ENCODE measurements at regions not wholly inside any gene's neighbourhood (a gene's known extent, or its start where the extent isn't known, plus 50 kb on each side); places are given as distances from the start of the nearest gene placed in this dataset.

DNA sequence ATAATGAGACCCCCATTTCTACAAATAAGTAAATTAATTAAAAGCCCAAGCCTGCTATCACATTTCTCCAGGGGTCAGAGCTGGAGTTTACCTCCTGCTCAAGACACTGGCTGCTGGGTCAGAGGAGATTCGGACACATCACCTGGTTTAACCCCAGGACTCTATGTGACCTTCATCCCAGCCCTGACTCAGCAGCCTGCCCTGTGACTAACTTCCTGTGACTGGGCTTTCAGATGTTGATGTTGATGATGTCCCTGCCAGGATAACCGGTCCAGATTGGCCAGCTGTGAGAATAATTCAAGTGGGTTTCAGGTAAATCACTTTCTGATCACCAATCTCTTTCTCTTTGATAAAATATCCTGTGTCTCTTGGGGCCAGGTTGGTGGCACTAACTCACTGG lies 102.4 kb upstream of the MAML3 start:
- DNase-seq (ENCODE audit: low read depth, low spot score) (no peak), ATAC-seq (no peak)
- intact Hi-C loops (cut with micrococcal nuclease; ENCODE audit: unreplicated experiment): loop anchor here (10.0 kb wide), 1 partner anchor 162 kb away; no protein-coding TSS in a partner anchor
- H3K27ac ChIP-seq (ENCODE audit: low read length): no peak overlapping the region; the same call in 1 of the 2 replicates
- in situ Hi-C loops (cut with HindIII; ENCODE audit: low pct_unique_long_range_greater_than_20kb, low sequenced_read_pairs): no loop called here
- TF ChIP-seq, protein P1, sequence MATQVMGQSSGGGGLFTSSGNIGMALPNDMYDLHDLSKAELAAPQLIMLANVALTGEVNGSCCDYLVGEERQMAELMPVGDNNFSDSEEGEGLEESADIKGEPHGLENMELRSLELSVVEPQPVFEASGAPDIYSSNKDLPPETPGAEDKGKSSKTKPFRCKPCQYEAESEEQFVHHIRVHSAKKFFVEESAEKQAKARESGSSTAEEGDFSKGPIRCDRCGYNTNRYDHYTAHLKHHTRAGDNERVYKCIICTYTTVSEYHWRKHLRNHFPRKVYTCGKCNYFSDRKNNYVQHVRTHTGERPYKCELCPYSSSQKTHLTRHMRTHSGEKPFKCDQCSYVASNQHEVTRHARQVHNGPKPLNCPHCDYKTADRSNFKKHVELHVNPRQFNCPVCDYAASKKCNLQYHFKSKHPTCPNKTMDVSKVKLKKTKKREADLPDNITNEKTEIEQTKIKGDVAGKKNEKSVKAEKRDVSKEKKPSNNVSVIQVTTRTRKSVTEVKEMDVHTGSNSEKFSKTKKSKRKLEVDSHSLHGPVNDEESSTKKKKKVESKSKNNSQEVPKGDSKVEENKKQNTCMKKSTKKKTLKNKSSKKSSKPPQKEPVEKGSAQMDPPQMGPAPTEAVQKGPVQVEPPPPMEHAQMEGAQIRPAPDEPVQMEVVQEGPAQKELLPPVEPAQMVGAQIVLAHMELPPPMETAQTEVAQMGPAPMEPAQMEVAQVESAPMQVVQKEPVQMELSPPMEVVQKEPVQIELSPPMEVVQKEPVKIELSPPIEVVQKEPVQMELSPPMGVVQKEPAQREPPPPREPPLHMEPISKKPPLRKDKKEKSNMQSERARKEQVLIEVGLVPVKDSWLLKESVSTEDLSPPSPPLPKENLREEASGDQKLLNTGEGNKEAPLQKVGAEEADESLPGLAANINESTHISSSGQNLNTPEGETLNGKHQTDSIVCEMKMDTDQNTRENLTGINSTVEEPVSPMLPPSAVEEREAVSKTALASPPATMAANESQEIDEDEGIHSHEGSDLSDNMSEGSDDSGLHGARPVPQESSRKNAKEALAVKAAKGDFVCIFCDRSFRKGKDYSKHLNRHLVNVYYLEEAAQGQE (IDR thresholded peaks at IDR 0.05; ENCODE audit: insufficient read depth in 1 of 2, low read depth in 2 of 2, low read length in 1 of 2): no peak
- TF ChIP-seq POLR2AphosphoS5 (IDR thresholded peaks at IDR 0.05; ENCODE audit: low read depth, low read length) (no peak), TCF7L2 (IDR thresholded peaks at IDR 0.05; ENCODE audit: low read depth, low read length) (no peak), SIN3A (IDR thresholded peaks at IDR 0.05; ENCODE audit: borderline replicate concordance, insufficient read depth, low read depth, low read length) (no peak)
- TF ChIP-seq, protein P2, sequence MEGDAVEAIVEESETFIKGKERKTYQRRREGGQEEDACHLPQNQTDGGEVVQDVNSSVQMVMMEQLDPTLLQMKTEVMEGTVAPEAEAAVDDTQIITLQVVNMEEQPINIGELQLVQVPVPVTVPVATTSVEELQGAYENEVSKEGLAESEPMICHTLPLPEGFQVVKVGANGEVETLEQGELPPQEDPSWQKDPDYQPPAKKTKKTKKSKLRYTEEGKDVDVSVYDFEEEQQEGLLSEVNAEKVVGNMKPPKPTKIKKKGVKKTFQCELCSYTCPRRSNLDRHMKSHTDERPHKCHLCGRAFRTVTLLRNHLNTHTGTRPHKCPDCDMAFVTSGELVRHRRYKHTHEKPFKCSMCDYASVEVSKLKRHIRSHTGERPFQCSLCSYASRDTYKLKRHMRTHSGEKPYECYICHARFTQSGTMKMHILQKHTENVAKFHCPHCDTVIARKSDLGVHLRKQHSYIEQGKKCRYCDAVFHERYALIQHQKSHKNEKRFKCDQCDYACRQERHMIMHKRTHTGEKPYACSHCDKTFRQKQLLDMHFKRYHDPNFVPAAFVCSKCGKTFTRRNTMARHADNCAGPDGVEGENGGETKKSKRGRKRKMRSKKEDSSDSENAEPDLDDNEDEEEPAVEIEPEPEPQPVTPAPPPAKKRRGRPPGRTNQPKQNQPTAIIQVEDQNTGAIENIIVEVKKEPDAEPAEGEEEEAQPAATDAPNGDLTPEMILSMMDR (IDR thresholded peaks at IDR 0.05): no peak
- POLR2A ChIA-PET: no interaction called here
- H3K27me3 ChIP-seq (ENCODE audit: control insufficient read depth, insufficient read depth, low read length): no peaks in the 10 kb centered on the region
- peaks cover 14% of the 10 kb centered on the region for H3K4me1 ChIP-seq (ENCODE audit: control insufficient read depth, insufficient read depth, low read length)
- H3K36me3 ChIP-seq (ENCODE audit: control insufficient read depth, insufficient read depth, low read length): no peaks in the 10 kb centered on the region
- CTCF ChIA-PET: no interaction called here
- H3K9me3 ChIP-seq (ENCODE audit: control insufficient read depth, insufficient read depth, low read depth, low read length): no peaks in the 10 kb centered on the region
- no TSS peak for BruUV-seq (replicated peaks)
- no peak overlapping the region for H3K4me3 ChIP-seq (ENCODE audit: low read depth in 2 of 2, low read length in 2 of 2)

DNA sequence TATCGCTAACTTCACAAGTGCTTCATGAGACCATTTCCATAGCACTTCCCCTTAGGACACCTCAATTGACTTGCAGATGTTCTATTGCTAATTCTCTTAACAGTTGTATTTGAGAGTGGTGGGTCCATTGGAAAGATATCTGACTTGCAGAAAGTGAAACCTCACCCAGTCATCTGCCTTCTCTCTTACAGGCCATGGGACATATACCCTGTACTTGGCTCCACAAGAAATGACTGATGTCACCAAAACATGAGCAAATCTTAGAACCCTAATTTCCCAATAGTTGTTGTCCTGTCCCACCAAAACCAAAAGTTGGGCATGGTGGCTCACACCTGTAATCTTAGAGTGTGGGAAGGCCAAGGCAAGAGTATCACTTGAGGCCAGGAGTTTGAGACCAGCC lies 101.9 kb upstream of the MAML3 start:
- H3K4me1 ChIP-seq (ENCODE audit: control insufficient read depth, insufficient read depth, low read length): peaks cover 14% of the 10 kb centered on the region
- in situ Hi-C loops (cut with HindIII; ENCODE audit: low pct_unique_long_range_greater_than_20kb, low sequenced_read_pairs) (no loop called here), intact Hi-C loops (cut with micrococcal nuclease; ENCODE audit: unreplicated experiment) (loop anchor here (10.0 kb wide), 1 partner anchor 161 kb away; no protein-coding TSS in a partner anchor)
- ATAC-seq: no peak
- no peak overlapping the region for H3K27ac ChIP-seq (ENCODE audit: low read length)
- H3K27me3 ChIP-seq (ENCODE audit: control insufficient read depth, insufficient read depth, low read length): no peaks in the 10 kb centered on the region
- H3K36me3 ChIP-seq (ENCODE audit: control insufficient read depth, insufficient read depth, low read length): no peaks in the 10 kb centered on the region
- no peak overlapping the region for H3K4me3 ChIP-seq (ENCODE audit: low read depth in 2 of 2, low read length in 2 of 2)
- H3K9me3 ChIP-seq (ENCODE audit: control insufficient read depth, insufficient read depth, low read depth, low read length): no peaks in the 10 kb centered on the region
- TF ChIP-seq, protein P2 (IDR thresholded peaks at IDR 0.05): no peak
- TF ChIP-seq TCF7L2 (IDR thresholded peaks at IDR 0.05; ENCODE audit: low read depth, low read length): no peak
- no peak for TF ChIP-seq SIN3A (IDR thresholded peaks at IDR 0.05; ENCODE audit: borderline replicate concordance, insufficient read depth, low read depth, low read length)
- TF ChIP-seq POLR2AphosphoS5 (IDR thresholded peaks at IDR 0.05; ENCODE audit: low read depth, low read length): no peak
- TF ChIP-seq, protein P1 (IDR thresholded peaks at IDR 0.05; ENCODE audit: insufficient read depth in 1 of 2, low read depth in 2 of 2, low read length in 1 of 2): no peak
- ChIA-PET CTCF (no interaction called here), POLR2A (no interaction called here)
- no peak for DNase-seq (ENCODE audit: low read depth, low spot score)
- BruUV-seq (replicated peaks): no TSS peak
